Calu3 (cell line): ENCODE measurements at regions not wholly inside any gene's neighbourhood (a gene's known extent, or its start where the extent isn't known, plus 50 kb on each side); places are given as distances from the start of the nearest gene placed in this dataset.

Experiments used
- BruUV-seq: library from RNA; stranded (reverse); fragments of 400-500 nt; replicated peaks from 2 replicates; lab custom pipeline; 2021; lab: Mats Ljungman, UMichigan
- CTCF ChIA-PET: fragments of 300-600 bp; sonication (Branson Sonifier 250); formaldehyde crosslinking; loops from one replicate; lab custom pipeline; 2022; ENCODE audit warnings: antibody characterized with exemption; lab: Charles Lee
- DNase-seq: peaks from one replicate; pipeline ENCODE4 v3.0.0; 2022
- H3K27ac Mint-ChIP-seq: one replicate; pipeline ENCODE4 v1.8.0; 2022; ENCODE audit warnings: mixed read lengths; ENCODE audit not compliant: unreplicated experiment
- H3K27me3 Mint-ChIP-seq: one replicate; pipeline ENCODE4 v1.8.0; 2022; ENCODE audit warnings: mixed read lengths; ENCODE audit not compliant: unreplicated experiment
- H3K36me3 Mint-ChIP-seq: one replicate; pipeline ENCODE4 v1.8.0; 2022; ENCODE audit warnings: mild to moderate bottlenecking, moderate library complexity, mixed read lengths; ENCODE audit not compliant: insufficient read depth, unreplicated experiment
- H3K4me1 Mint-ChIP-seq: one replicate; pipeline ENCODE4 v1.8.0; 2022; ENCODE audit warnings: mild to moderate bottlenecking, low read depth, mixed read lengths; ENCODE audit not compliant: unreplicated experiment
- H3K4me3 Mint-ChIP-seq: one replicate; pipeline ENCODE4 v1.8.0; 2022; ENCODE audit warnings: mild to moderate bottlenecking, low read depth, moderate library complexity, mixed read lengths; ENCODE audit not compliant: unreplicated experiment
- H3K9me3 Mint-ChIP-seq: one replicate; pipeline ENCODE4 v1.8.0; 2022; ENCODE audit warnings: low read depth, mixed read lengths; ENCODE audit not compliant: unreplicated experiment
- CTCF ChIP-seq: fragments of 200-600 bp; IDR thresholded peaks from one replicate; pipeline ENCODE4 v1.8.0; 2022; ENCODE audit warnings: antibody characterized with exemption; ENCODE audit not compliant: unreplicated experiment
- intact Hi-C: fragments of 100-400 bp; cut with micrococcal nuclease; formaldehyde crosslinking; loops from one replicate; pipeline ENCODE4 v1.10.0; 2022; ENCODE audit not compliant: unreplicated experiment

GRCh38 chr11:134622458-134622857, 210.4 kb upstream of the B3GAT1 start:
- TF ChIP-seq CTCF, result no peak
- Mint-ChIP-seq H3K4me3 (no peak overlapping the region), H3K36me3 (no peaks in the 10 kb centered on the region), H3K9me3 (peaks cover 6% of the 10 kb centered on the region), H3K4me1 (no peaks in the 10 kb centered on the region), H3K27me3 (no peaks in the 10 kb centered on the region), H3K27ac (no peak overlapping the region)
- intact Hi-C loops, result no loop called here
- CTCF ChIA-PET, result no interaction called here
- no peak for DNase-seq
- no TSS peak for BruUV-seq

- CTCF ChIA-PET, result interaction anchor here (1.2 kb wide), 1 partner anchor 93 kb away, joined by 3 read pairs; no protein-coding TSS in a partner anchor
- TF ChIP-seq CTCF, result no peak
- Mint-ChIP-seq H3K4me1 (no peaks in the 10 kb centered on the region), H3K4me3 (no peak overlapping the region), H3K27ac (no peak overlapping the region), H3K27me3 (no peaks in the 10 kb centered on the region), H3K36me3 (no peaks in the 10 kb centered on the region), H3K9me3 (peaks cover 12% of the 10 kb centered on the region)
- DNase-seq, result no peak
- BruUV-seq, result no TSS peak
- intact Hi-C loops, result no loop called here
Observed at GRCh38 chr11:134617360-134617759, 205.3 kb upstream of the B3GAT1 start.

- peaks cover 12% of the 10 kb centered on the region for H3K9me3 Mint-ChIP-seq
- intact Hi-C loops, result no loop called here
- no peak for TF ChIP-seq CTCF
- H3K27ac Mint-ChIP-seq, result no peak overlapping the region
- CTCF ChIA-PET, result no interaction called here
- no peaks in the 10 kb centered on the region for H3K36me3 Mint-ChIP-seq
- H3K4me3 Mint-ChIP-seq, result no peak overlapping the region
- no TSS peak for BruUV-seq
- H3K4me1 Mint-ChIP-seq, result no peaks in the 10 kb centered on the region
- no peaks in the 10 kb centered on the region for H3K27me3 Mint-ChIP-seq
- DNase-seq, result no peak
Observed at GRCh38 chr11:134616038-134616437, 204.0 kb upstream of the B3GAT1 start.

- no peak overlapping the region for H3K4me3 Mint-ChIP-seq
- no peaks in the 10 kb centered on the region for H3K4me1 Mint-ChIP-seq
- no peak overlapping the region for H3K27ac Mint-ChIP-seq
- no peak for DNase-seq
- no peaks in the 10 kb centered on the region for H3K36me3 Mint-ChIP-seq
- no TSS peak for BruUV-seq
- CTCF ChIA-PET, result no interaction called here
- intact Hi-C loops, result no loop called here
- no peak for TF ChIP-seq CTCF
- no peaks in the 10 kb centered on the region for H3K27me3 Mint-ChIP-seq
- peaks cover 8% of the 10 kb centered on the region for H3K9me3 Mint-ChIP-seq
Observed at GRCh38 chr11:134615041-134615615, 203.1 kb upstream of the B3GAT1 start.
